COLO668 (cell line): ENCODE measurements at regions not wholly inside any gene's neighbourhood (a gene's known extent, or its start where the extent isn't known, plus 50 kb on each side); places are given as distances from the start of the nearest gene placed in this dataset.

Experiments used
- DNase-seq: peaks from one replicate; lab custom pipeline; 2025; ENCODE audit not compliant: unreplicated experiment; lab: John Stamatoyannopoulos, UW

DNA sequence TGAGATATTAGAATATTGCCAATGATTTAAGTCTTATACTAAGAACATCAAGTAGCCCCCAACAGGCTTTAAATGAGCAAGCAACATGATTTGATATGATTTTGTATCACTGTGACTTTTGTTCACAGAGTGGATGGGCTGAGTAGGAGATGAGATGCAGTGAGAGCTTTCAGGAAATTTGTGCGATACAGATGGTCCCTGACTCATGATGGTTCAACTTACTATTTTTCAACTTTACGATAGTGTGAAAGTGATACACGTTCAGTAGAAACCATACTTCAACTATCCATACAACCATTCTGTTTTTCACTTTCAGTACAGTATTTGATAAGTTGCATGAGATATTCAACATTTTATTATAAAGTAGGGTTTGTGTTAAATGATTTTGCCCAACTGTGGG, 78.7 kb upstream of the NWD2 start:
- no peak for DNase-seq

DNA sequence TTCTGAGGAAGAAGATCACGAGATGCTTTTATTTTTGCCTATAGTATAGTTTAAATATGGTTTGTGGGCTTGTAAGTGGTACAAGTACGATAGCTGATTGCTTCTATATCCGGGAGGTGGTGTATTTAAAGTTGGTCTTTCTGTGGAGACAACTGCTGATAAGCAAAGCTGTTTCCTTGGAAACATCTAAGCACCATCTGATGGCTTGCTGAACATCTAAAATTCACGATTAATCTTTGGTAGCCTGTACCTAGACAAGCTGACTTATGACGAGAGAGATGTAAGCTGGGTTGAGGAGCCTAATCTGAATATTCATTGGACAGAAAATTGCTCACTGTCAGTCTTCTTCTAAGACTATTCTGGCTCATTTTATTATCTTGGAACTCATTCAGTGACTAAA, 74.6 kb upstream of the NWD2 start:
- no peak for DNase-seq

DNA sequence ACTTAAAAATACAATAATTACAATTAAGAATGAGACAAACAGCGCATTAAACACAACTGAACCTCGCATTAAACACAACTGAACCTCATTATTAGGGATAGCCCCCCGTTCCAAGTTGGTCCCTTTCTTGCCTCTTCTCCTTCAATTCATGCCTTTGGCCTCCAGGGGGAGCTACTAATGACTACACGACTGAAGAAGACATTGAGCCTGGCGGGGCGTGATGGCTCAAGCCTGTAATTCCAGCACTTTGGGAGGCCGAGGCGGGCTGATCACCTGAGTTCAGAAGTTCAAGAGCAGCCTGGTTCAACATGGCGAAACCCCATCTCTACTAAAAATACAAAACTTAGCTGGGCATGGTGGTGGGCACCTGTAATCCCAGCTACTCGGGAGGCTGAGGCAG, 56.4 kb upstream of the NWD2 start:
- no peak for DNase-seq
